Stimulated activated CD4-positive, alpha-beta T cell treated with anti-CD3 and anti-CD28 coated beads, Interleukin-15, amount 100 ng/mL, for 24 hours (primary cell): ENCODE measurements at regions not wholly inside any gene's neighbourhood (a gene's known extent, or its start where the extent isn't known, plus 50 kb on each side); places are given as distances from the start of the nearest gene placed in this dataset.

Experiments
- DNase-seq: peaks from one replicate; pipeline ENCODE4 v3.0.0-alpha.2; 2020

- DNase-seq, result no peak
Measured at GRCh38 chr3:69567023-69567709, 172.1 kb upstream of the MITF start.

- DNase-seq, result no peak
Measured at GRCh38 chr3:69566275-69566674, 173.0 kb upstream of the MITF start.

GRCh38 chr3:69565316-69565715 is 173.9 kb upstream of the MITF start:
- no peak for DNase-seq

GRCh38 chr3:69563981-69564380 is 175.3 kb upstream of the MITF start:
- no peak for DNase-seq

GRCh38 chr3:69563151-69563550 is 176.1 kb upstream of the MITF start:
- no peak for DNase-seq

- DNase-seq, result no peak
Measured at GRCh38 chr3:69562020-69562419, 176.1 kb upstream of the FRMD4B start.

- no peak for DNase-seq
Measured at GRCh38 chr3:69560818-69561217, 174.9 kb upstream of the FRMD4B start.

GRCh38 chr3:69560116-69560515 is 174.2 kb upstream of the FRMD4B start:
- DNase-seq, result no peak

GRCh38 chr3:69558912-69559311 is 173.0 kb upstream of the FRMD4B start:
- DNase-seq, result no peak

- DNase-seq, result no peak
Measured at GRCh38 chr3:69554576-69554975, 168.7 kb upstream of the FRMD4B start.

- DNase-seq, result no peak
Measured at GRCh38 chr3:69553888-69554287, 168.0 kb upstream of the FRMD4B start.

GRCh38 chr3:69547461-69547880 is 161.6 kb upstream of the FRMD4B start:
- DNase-seq, result no peak

GRCh38 chr3:69542805-69543429 is 157.0 kb upstream of the FRMD4B start:
- DNase-seq, result no peak

GRCh38 chr3:69542089-69542804 is 156.4 kb upstream of the FRMD4B start:
- peak; percentile 7 for DNase-seq

GRCh38 chr3:69541711-69542088 is 155.8 kb upstream of the FRMD4B start:
- peak; percentile 13 for DNase-seq

GRCh38 chr3:69540706-69541581 is 155.1 kb upstream of the FRMD4B start:
- DNase-seq, result no peak

GRCh38 chr3:69539134-69539533 is 153.2 kb upstream of the FRMD4B start:
- no peak for DNase-seq

- DNase-seq, result no peak
Measured at GRCh38 chr3:69538281-69538680, 152.4 kb upstream of the FRMD4B start.

GRCh38 chr3:69536306-69537020 is 150.6 kb upstream of the FRMD4B start:
- no peak for DNase-seq

- DNase-seq, result no peak
Measured at GRCh38 chr3:69535613-69536012, 149.7 kb upstream of the FRMD4B start.

GRCh38 chr3:69532547-69533224 is 146.8 kb upstream of the FRMD4B start:
- no peak for DNase-seq
